RWPE2 (cell line): ENCODE measurements at regions not wholly inside any gene's neighbourhood (a gene's known extent, or its start where the extent isn't known, plus 50 kb on each side); places are given as distances from the start of the nearest gene placed in this dataset.

Source experiments
- ATAC-seq: fragments of 200-7000 bp; cut with Tn5 transposase; 3 replicates; pipeline ENCODE4 v1.9.1; 2021; ENCODE audit warnings: low read depth
- DNase-seq: peaks from one replicate; pipeline ENCODE4 v3.0.0-alpha.2; 2020; ENCODE audit warnings: low spot score
- H3K27ac ChIP-seq: fragments of 450-650 bp; 2 replicates; pipeline ENCODE4 v1.5.1; 2017; ENCODE audit warnings: mild to moderate bottlenecking; ENCODE audit not compliant: poor library complexity, severe bottlenecking
- H3K27me3 ChIP-seq: fragments of 250-450 bp; sonication (Bioruptor Pico); 2 replicates; pipeline ENCODE4 v1.5.1; 2021; ENCODE audit warnings: mild to moderate bottlenecking, moderate library complexity; ENCODE audit not compliant: insufficient read depth, poor library complexity, severe bottlenecking
- H3K36me3 ChIP-seq: fragments of 250-450 bp; sonication (Bioruptor Pico); 2 replicates; pipeline ENCODE4 v1.5.1; 2020; ENCODE audit warnings: low read depth, mild to moderate bottlenecking, moderate library complexity
- H3K4me1 ChIP-seq: fragments of 250-450 bp; sonication (Bioruptor Pico); 2 replicates; pipeline ENCODE4 v1.5.1; 2021; ENCODE audit warnings: mild to moderate bottlenecking, moderate library complexity; ENCODE audit not compliant: insufficient read depth, poor library complexity, severe bottlenecking
- H3K4me3 ChIP-seq: fragments of 250-450 bp; sonication (Bioruptor Pico); 2 replicates; pipeline ENCODE4 v1.5.1; 2021; ENCODE audit warnings: mild to moderate bottlenecking, moderate library complexity; ENCODE audit not compliant: severe bottlenecking
- H3K9me3 ChIP-seq: fragments of 250-450 bp; sonication (Bioruptor Pico); 2 replicates; pipeline ENCODE4 v1.5.1; 2021; ENCODE audit warnings: mild to moderate bottlenecking, moderate library complexity; ENCODE audit not compliant: severe bottlenecking
- CTCF ChIP-seq: fragments of 450-650 bp; IDR thresholded peaks from one replicate; pipeline ENCODE4 v1.5.1; 2017; ENCODE audit warnings: mild to moderate bottlenecking, moderate library complexity; ENCODE audit not compliant: poor library complexity, severe bottlenecking

- H3K27ac ChIP-seq, result no peak overlapping the region
- no peaks in the 10 kb centered on the region for H3K36me3 ChIP-seq
- no peaks in the 10 kb centered on the region for H3K4me1 ChIP-seq
- no peaks in the 10 kb centered on the region for H3K27me3 ChIP-seq
- no peak for TF ChIP-seq CTCF
- no peak overlapping the region for H3K4me3 ChIP-seq
- DNase-seq, result no peak
- ATAC-seq, result no peak
- no peaks in the 10 kb centered on the region for H3K9me3 ChIP-seq
Observed at GRCh38 chr12:16919551-16919950, 313.6 kb upstream of the LMO3 start.

GRCh38 chr12:16914853-16915252 is 308.9 kb upstream of the LMO3 start:
- no peak for TF ChIP-seq CTCF
- DNase-seq (no peak), ATAC-seq (no peak)
- Histone ChIP-seq H3K36me3 (no peaks in the 10 kb centered on the region), H3K4me1 (no peaks in the 10 kb centered on the region), H3K4me3 (no peak overlapping the region), H3K27me3 (no peaks in the 10 kb centered on the region), H3K9me3 (no peaks in the 10 kb centered on the region), H3K27ac (no peak overlapping the region)

GRCh38 chr12:16913832-16914490 is 308.0 kb upstream of the LMO3 start:
- no peak overlapping the region for H3K4me3 ChIP-seq
- no peak overlapping the region for H3K27ac ChIP-seq
- TF ChIP-seq CTCF, result no peak
- no peaks in the 10 kb centered on the region for H3K36me3 ChIP-seq
- H3K9me3 ChIP-seq, result no peaks in the 10 kb centered on the region
- DNase-seq, result no peak
- H3K27me3 ChIP-seq, result no peaks in the 10 kb centered on the region
- no peaks in the 10 kb centered on the region for H3K4me1 ChIP-seq
- peak; percentile 29; the same call in 1 of the 3 replicates for ATAC-seq

- Histone ChIP-seq H3K4me3 (no peak overlapping the region), H3K27ac (no peak overlapping the region), H3K36me3 (no peaks in the 10 kb centered on the region), H3K4me1 (no peaks in the 10 kb centered on the region), H3K27me3 (no peaks in the 10 kb centered on the region), H3K9me3 (no peaks in the 10 kb centered on the region)
- no peak for DNase-seq
- TF ChIP-seq CTCF, result no peak
- no peak for ATAC-seq
Observed at GRCh38 chr12:16901946-16902345, 296.0 kb upstream of the LMO3 start.

- H3K4me3 ChIP-seq, result no peak overlapping the region
- DNase-seq (no peak), ATAC-seq (no peak)
- no peak for TF ChIP-seq CTCF
- no peaks in the 10 kb centered on the region for H3K27me3 ChIP-seq
- no peaks in the 10 kb centered on the region for H3K36me3 ChIP-seq
- H3K27ac ChIP-seq, result no peak overlapping the region
- H3K9me3 ChIP-seq, result no peaks in the 10 kb centered on the region
- peaks cover 12% of the 10 kb centered on the region for H3K4me1 ChIP-seq
Observed at GRCh38 chr12:16893426-16893825, 287.5 kb upstream of the LMO3 start.
